ENCODE measurements at regions not wholly inside any gene's neighbourhood (a gene's known extent, or its start where the extent isn't known, plus 50 kb on each side); places are given as distances from the start of the nearest gene placed in this dataset.

- TF ChIP-seq POLR2A (IDR thresholded peaks at IDR 0.05) (no peak), CTCF (IDR thresholded peaks at IDR 0.05) (no peak)
Measured at GRCh38 chr6:132967871-132968270, 153.5 kb downstream of the RPS12 start.
